A673 (cell line): ENCODE measurements at regions not wholly inside any gene's neighbourhood (a gene's known extent, or its start where the extent isn't known, plus 50 kb on each side); places are given as distances from the start of the nearest gene placed in this dataset.

Experiments
- BruUV-seq: library from RNA; stranded (reverse); fragments of 400-500 nt; replicated peaks from 2 replicates; lab custom pipeline; 2021; lab: Mats Ljungman, UMichigan
- CTCF ChIA-PET: fragments of 300-600 bp; sonication (Branson Sonifier 250); formaldehyde crosslinking; loops from one replicate; lab custom pipeline; 2022; ENCODE audit warnings: antibody characterized with exemption; lab: Charles Lee
- POLR2A ChIA-PET: fragments of 300-600 bp; sonication (Branson Sonifier 250); formaldehyde crosslinking; loops from one replicate; lab custom pipeline; 2022; ENCODE audit warnings: antibody characterized with exemption; ENCODE audit not compliant: low non-redundant PET; lab: Charles Lee
- DNase-seq: peaks from one replicate; pipeline ENCODE4 v3.0.0-alpha.2; 2015; ENCODE audit warnings: low spot score
- H3K27ac ChIP-seq: fragments of 200-600 bp; sonication (generic); 2 replicates; pipeline ENCODE4 v1.5.1; 2016; ENCODE audit warnings: mixed run types, low read depth, mild to moderate bottlenecking, mixed read lengths, antibody characterized with exemption, low read length; ENCODE audit not compliant: poor library complexity, severe bottlenecking
- H3K27me3 ChIP-seq: fragments of 200-600 bp; sonication (generic); replicated peaks from 2 replicates; pipeline ENCODE4 v1.6.1; 2017; ENCODE audit warnings: mixed run types, low read depth, mild to moderate bottlenecking, mixed read lengths, antibody characterized with exemption, low read length; ENCODE audit not compliant: insufficient read depth, poor library complexity
- H3K36me3 ChIP-seq: fragments of 200-600 bp; sonication (generic); 2 replicates; pipeline ENCODE4 v1.6.1; 2016; ENCODE audit warnings: mixed run types, mild to moderate bottlenecking, mixed read lengths, antibody characterized with exemption, low read length; ENCODE audit not compliant: insufficient read depth, poor library complexity, severe bottlenecking
- H3K4me1 ChIP-seq: fragments of 200-600 bp; sonication (generic); 2 replicates; pipeline ENCODE4 v1.6.1; 2017; ENCODE audit warnings: mixed run types, mild to moderate bottlenecking, mixed read lengths, antibody characterized with exemption, low read length; ENCODE audit not compliant: insufficient read depth, poor library complexity, severe bottlenecking
- H3K4me3 ChIP-seq: fragments of 200-600 bp; sonication (generic); 2 replicates; pipeline ENCODE4 v1.5.1; 2016; ENCODE audit warnings: low read depth, mixed run types, mild to moderate bottlenecking, mixed read lengths, low read length; ENCODE audit not compliant: poor library complexity, severe bottlenecking
- H3K9me3 ChIP-seq: fragments of 200-600 bp; sonication (generic); 2 replicates; pipeline ENCODE4 v1.6.1; 2016; ENCODE audit warnings: mixed run types, low read depth, mild to moderate bottlenecking, mixed read lengths, antibody characterized with exemption, low read length; ENCODE audit not compliant: poor library complexity, severe bottlenecking
- EZH2 ChIP-seq: fragments of 200-600 bp; sonication (generic); IDR thresholded peaks from 2 replicates; pipeline ENCODE4 v1.6.1; 2017; ENCODE audit warnings: borderline replicate concordance, low read depth, mild to moderate bottlenecking, mixed read lengths, antibody characterized with exemption, low read length; ENCODE audit not compliant: poor library complexity, severe bottlenecking
- intact Hi-C: fragments of 100-400 bp; cut with micrococcal nuclease; formaldehyde crosslinking; loops from one replicate; pipeline ENCODE4 v1.10.0; 2022; ENCODE audit not compliant: unreplicated experiment
- TF ChIP-seq, protein P1 (sequence below): fragments of 300-800, 200-600 bp; sonication (generic); conservative IDR thresholded peaks from 2 replicates; pipeline ENCODE4 v1.5.1; 2017; ENCODE audit warnings: low read depth, mild to moderate bottlenecking, antibody characterized with exemption, low read length, moderate library complexity, mixed read lengths

DNA sequence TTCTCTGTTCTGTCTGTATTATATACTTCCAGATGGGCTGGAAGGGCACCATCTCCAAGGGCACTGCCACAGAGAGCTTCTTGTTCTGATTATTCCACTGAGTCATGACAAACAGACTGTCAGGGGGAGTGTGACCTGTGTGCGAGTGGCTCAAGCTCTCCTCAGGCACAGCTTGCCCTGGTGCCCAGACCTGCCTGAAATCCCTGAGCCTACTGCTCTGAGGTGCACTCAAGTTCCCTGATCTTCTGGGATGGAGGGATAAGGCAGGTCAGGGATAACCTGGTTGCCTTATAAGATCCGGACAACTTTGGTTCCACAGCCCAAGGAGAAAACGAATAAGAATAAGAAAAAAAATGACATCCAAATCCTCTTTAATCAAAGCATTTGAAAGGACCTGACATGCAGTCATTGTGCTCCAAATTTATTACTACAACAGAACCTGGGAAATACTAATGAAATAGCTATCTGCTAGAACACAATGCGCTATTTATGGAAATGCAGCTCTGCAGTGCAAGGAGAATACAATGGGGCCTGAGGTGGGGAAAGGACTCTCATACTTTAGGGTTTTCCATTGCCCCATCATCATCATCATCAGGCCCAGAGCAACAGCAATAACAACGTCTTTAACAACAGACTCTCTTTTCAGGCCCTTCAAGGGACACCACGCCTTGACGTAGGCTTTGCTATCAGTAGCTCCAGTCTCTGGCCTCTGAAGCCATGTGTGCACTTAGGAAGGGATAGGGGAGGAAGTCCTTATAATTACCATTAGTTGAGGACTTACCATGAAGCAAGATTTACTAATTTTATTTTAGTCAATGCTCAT is 217.1 kb upstream of the KIRREL3 start:
- intact Hi-C loops, result no loop called here
- no peak for DNase-seq
- no peak for TF ChIP-seq EZH2
- TF ChIP-seq, protein P1, sequence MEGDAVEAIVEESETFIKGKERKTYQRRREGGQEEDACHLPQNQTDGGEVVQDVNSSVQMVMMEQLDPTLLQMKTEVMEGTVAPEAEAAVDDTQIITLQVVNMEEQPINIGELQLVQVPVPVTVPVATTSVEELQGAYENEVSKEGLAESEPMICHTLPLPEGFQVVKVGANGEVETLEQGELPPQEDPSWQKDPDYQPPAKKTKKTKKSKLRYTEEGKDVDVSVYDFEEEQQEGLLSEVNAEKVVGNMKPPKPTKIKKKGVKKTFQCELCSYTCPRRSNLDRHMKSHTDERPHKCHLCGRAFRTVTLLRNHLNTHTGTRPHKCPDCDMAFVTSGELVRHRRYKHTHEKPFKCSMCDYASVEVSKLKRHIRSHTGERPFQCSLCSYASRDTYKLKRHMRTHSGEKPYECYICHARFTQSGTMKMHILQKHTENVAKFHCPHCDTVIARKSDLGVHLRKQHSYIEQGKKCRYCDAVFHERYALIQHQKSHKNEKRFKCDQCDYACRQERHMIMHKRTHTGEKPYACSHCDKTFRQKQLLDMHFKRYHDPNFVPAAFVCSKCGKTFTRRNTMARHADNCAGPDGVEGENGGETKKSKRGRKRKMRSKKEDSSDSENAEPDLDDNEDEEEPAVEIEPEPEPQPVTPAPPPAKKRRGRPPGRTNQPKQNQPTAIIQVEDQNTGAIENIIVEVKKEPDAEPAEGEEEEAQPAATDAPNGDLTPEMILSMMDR, result no peak
- no peaks in the 10 kb centered on the region for H3K36me3 ChIP-seq
- CTCF ChIA-PET, result no interaction called here
- H3K27me3 ChIP-seq, result peaks cover 6% of the 10 kb centered on the region
- no peak overlapping the region for H3K4me3 ChIP-seq
- H3K4me1 ChIP-seq, result no peaks in the 10 kb centered on the region
- H3K27ac ChIP-seq, result no peak overlapping the region
- H3K9me3 ChIP-seq, result no peaks in the 10 kb centered on the region
- BruUV-seq, result no TSS peak
- POLR2A ChIA-PET, result no interaction called here

DNA sequence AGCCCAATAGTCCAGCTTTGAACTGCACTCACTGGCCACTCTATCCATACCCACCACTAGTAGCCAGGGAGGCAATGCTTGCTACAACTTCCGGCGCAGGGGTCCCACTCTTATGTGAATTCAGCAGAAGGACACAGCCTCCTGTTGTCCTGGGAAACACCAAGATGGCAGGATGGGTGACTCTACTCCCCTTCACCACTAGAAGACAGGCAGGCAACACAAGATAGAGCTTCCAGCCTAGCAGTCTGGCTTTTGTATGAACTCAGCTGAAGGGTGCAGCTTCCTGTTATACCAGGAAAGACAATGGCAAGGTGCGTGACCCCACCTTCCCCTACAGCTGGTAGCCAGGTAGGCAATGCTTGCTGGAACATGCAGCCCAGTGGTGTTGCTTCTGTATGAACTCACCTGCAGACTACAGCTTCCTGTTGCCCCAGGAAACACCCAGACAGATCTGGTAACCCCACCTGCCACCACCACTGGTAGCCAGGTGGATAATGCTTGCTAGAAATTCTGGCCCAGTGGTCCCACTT is 205.2 kb upstream of the KIRREL3 start:
- no peaks in the 10 kb centered on the region for H3K27me3 ChIP-seq
- H3K36me3 ChIP-seq, result no peaks in the 10 kb centered on the region
- H3K4me1 ChIP-seq, result no peaks in the 10 kb centered on the region
- intact Hi-C loops, result no loop called here
- H3K4me3 ChIP-seq, result no peak overlapping the region
- DNase-seq, result no peak
- ChIA-PET CTCF (no interaction called here), POLR2A (no interaction called here)
- H3K9me3 ChIP-seq, result no peaks in the 10 kb centered on the region
- H3K27ac ChIP-seq, result no peak overlapping the region
- BruUV-seq, result no TSS peak
- TF ChIP-seq, protein P1, result no peak
- no peak for TF ChIP-seq EZH2

DNA sequence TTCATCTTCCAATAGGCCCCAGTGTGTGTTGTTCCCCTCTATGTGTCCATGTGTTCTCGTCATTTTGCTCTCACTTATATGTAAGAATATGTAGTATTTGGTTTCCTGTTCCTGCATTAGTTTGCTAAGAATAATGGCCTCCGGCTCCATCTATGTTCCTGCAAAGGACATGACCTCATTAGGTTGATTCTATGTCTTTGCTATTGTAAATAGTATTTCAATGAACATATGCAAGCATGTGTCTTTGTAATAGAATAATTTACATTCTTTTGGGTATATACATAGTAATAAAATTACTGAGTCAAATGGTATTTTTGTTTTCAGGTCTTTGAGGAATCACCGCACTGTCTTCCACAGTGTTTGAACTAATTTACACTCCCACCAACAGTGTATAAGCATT is 202.9 kb upstream of the KIRREL3 start:
- Histone ChIP-seq H3K4me3 (no peak overlapping the region), H3K9me3 (no peaks in the 10 kb centered on the region), H3K4me1 (no peaks in the 10 kb centered on the region), H3K36me3 (no peaks in the 10 kb centered on the region), H3K27ac (no peak overlapping the region), H3K27me3 (no peaks in the 10 kb centered on the region)
- intact Hi-C loops, result no loop called here
- TF ChIP-seq, protein P1, result no peak
- no peak for TF ChIP-seq EZH2
- DNase-seq, result no peak
- ChIA-PET POLR2A (no interaction called here), CTCF (interaction anchor here (0.6 kb wide), 1 partner anchor 34 kb away, joined by 3 read pairs; no protein-coding TSS in a partner anchor)
- BruUV-seq, result no TSS peak
